C4-2B (cell line): ENCODE measurements at regions not wholly inside any gene's neighbourhood (a gene's known extent, or its start where the extent isn't known, plus 50 kb on each side); places are given as distances from the start of the nearest gene placed in this dataset.

Experiments used
- CTCF ChIP-seq: fragments of 450-650 bp; conservative IDR thresholded peaks from 2 replicates; pipeline ENCODE4 v1.5.1; 2017; ENCODE audit warnings: mild to moderate bottlenecking
- ZFX ChIP-seq: fragments of 450-650 bp; IDR thresholded peaks from 2 replicates; pipeline ENCODE4 v1.6.1; 2017

DNA sequence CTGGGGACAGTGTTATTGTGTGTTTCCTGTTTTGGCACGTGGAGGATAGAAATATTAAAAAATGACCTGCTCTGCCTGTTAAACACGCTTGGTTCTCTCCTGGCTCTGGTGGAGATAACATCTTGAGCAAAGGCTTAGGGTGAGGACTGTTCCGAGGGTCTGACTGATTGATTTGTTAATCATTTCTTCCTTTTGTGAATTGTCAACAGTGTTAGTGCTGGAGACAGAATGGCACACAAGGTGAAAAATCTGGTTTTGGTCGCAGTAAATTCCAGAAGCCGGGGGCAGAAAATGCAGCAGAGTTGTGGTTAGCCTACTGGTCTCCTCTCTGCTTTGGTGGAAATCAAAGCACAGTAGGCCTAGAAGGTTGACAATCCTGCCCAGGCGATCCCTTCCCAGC lies 163.6 kb downstream of the FGF9 start:
- TF ChIP-seq CTCF = no peak
- TF ChIP-seq ZFX = no peak
